IMR-90 (cell line): ENCODE measurements at regions not wholly inside any gene's neighbourhood (a gene's known extent, or its start where the extent isn't known, plus 50 kb on each side); places are given as distances from the start of the nearest gene placed in this dataset.

ENCODE experiments used
- ATAC-seq: fragments of 200-7000 bp; cut with Tn5 transposase; 2 replicates; pipeline ENCODE4 v1.9.1; 2020; ENCODE audit warnings: low read depth, mild to moderate bottlenecking, moderate library complexity
- BruUV-seq: library from RNA; stranded (reverse); fragments of 400-500 nt; replicated peaks from 2 replicates; lab custom pipeline; 2021; lab: Mats Ljungman, UMichigan
- CTCF ChIA-PET: fragments of 300-600 bp; formaldehyde crosslinking; extraction: SDS; loops from one replicate; lab custom pipeline; 2021; ENCODE audit warnings: antibody characterized with exemption; lab: Yijun Ruan, JAX
- POLR2A ChIA-PET: fragments of 300-600 bp; sonication (Branson Sonifier 250); formaldehyde crosslinking; loops from one replicate; lab custom pipeline; 2022; ENCODE audit warnings: antibody characterized with exemption; ENCODE audit not compliant: unreplicated experiment; lab: Charles Lee
- DNase-seq: peaks from one replicate; pipeline ENCODE4 v3.0.0; 2013
- H2AFZ ChIP-seq: replicated peaks from 2 replicates; pipeline ENCODE3; 2013; ENCODE audit warnings: low read length, mild to moderate bottlenecking; ENCODE audit not compliant: poor library complexity
- H2AK5ac ChIP-seq: 2 replicates; pipeline ENCODE4 v1.6.1; 2013; ENCODE audit warnings: low read depth, low read length, inconsistent platforms
- H2AK9ac ChIP-seq: replicated peaks from 2 replicates; pipeline ENCODE3; 2013; ENCODE audit warnings: mild to moderate bottlenecking, low read depth, low read length, moderate library complexity; ENCODE audit not compliant: poor library complexity
- H2BK120ac ChIP-seq: 2 replicates; pipeline ENCODE4 v1.6.1; 2013; ENCODE audit warnings: low read depth, low read length, inconsistent platforms
- H2BK15ac ChIP-seq: 3 replicates; pipeline ENCODE4 v1.6.1; 2013; ENCODE audit warnings: low read depth, low read length, inconsistent platforms
- H2BK20ac ChIP-seq: 2 replicates; pipeline ENCODE4 v1.6.1; 2013; ENCODE audit warnings: low read depth, mild to moderate bottlenecking, inconsistent platforms, low read length, moderate library complexity
- H2BK5ac ChIP-seq: 2 replicates; pipeline ENCODE4 v1.6.1; 2013; ENCODE audit warnings: mild to moderate bottlenecking, low read depth, low read length, inconsistent platforms; ENCODE audit not compliant: poor library complexity, severe bottlenecking
- H3K14ac ChIP-seq: replicated peaks from 2 replicates; pipeline ENCODE4 v1.6.1; 2013; ENCODE audit warnings: low read depth, low read length, inconsistent platforms
- H3K18ac ChIP-seq: 2 replicates; pipeline ENCODE4 v1.6.1; 2013; ENCODE audit warnings: low read depth, low read length, control low read depth
- H3K23ac ChIP-seq: 2 replicates; pipeline ENCODE4 v1.6.1; 2013; ENCODE audit warnings: low read depth, low read length, inconsistent platforms
- H3K27ac ChIP-seq: 2 replicates; pipeline ENCODE4 v1.5.1; 2013; ENCODE audit warnings: mild to moderate bottlenecking, control low read depth, low read length; ENCODE audit not compliant: insufficient read depth
- H3K27me3 ChIP-seq: 2 replicates; pipeline ENCODE4 v1.6.1; 2013; ENCODE audit warnings: low read length; ENCODE audit not compliant: control insufficient read depth, insufficient read depth
- H3K36me3 ChIP-seq: 2 replicates; pipeline ENCODE4 v1.6.1; 2013; ENCODE audit warnings: low read length, mixed read lengths; ENCODE audit not compliant: control insufficient read depth, insufficient read depth
- H3K4ac ChIP-seq: 2 replicates; pipeline ENCODE4 v1.6.1; 2013; ENCODE audit warnings: low read depth, low read length, inconsistent platforms
- H3K4me1 ChIP-seq: 2 replicates; pipeline ENCODE4 v1.6.1; 2013; ENCODE audit warnings: low read length, mixed read lengths; ENCODE audit not compliant: control insufficient read depth, insufficient read depth
- H3K4me2 ChIP-seq: 2 replicates; pipeline ENCODE4 v1.6.1; 2013; ENCODE audit warnings: low read depth, mild to moderate bottlenecking, control low read depth, low read length, moderate library complexity
- H3K4me3 ChIP-seq: 2 replicates; pipeline ENCODE4 v1.5.1; 2013; ENCODE audit warnings: low read depth, mild to moderate bottlenecking, control low read depth, low read length, moderate library complexity; ENCODE audit not compliant: insufficient read depth
- H3K56ac ChIP-seq: 2 replicates; pipeline ENCODE4 v1.6.1; 2013; ENCODE audit warnings: low read length, inconsistent platforms; ENCODE audit not compliant: insufficient read depth; ENCODE audit errors: extremely low read depth
- H3K79me1 ChIP-seq, 2 experiments: 2 replicates each; pipeline ENCODE4 v1.6.1; 2013; ENCODE audit warnings: low read length in 2 of 2, inconsistent platforms in 1 of 2, low read depth in 1 of 2
- H3K9ac ChIP-seq: 2 replicates; pipeline ENCODE4 v1.6.1; 2013; ENCODE audit warnings: low read depth, low read length, control low read depth
- H3K9me1 ChIP-seq: 2 replicates; pipeline ENCODE4 v1.6.1; 2013; ENCODE audit warnings: low read length, inconsistent platforms; ENCODE audit not compliant: insufficient read depth
- H3K9me3 ChIP-seq: 2 replicates; pipeline ENCODE4 v1.6.1; 2013; ENCODE audit warnings: low read length; ENCODE audit not compliant: control insufficient read depth, insufficient read depth
- H4K20me1 ChIP-seq: 2 replicates; pipeline ENCODE4 v1.6.1; 2013; ENCODE audit warnings: low read length, inconsistent platforms; ENCODE audit not compliant: insufficient read depth
- H4K5ac ChIP-seq: 2 replicates; pipeline ENCODE4 v1.6.1; 2013; ENCODE audit warnings: mild to moderate bottlenecking, low read depth, low read length, control low read depth
- H4K8ac ChIP-seq, 2 experiments: 2 replicates each; pipeline ENCODE4 v1.6.1; 2013; ENCODE audit warnings: low read depth in 2 of 2, low read length in 2 of 2, control low read depth in 1 of 2, inconsistent platforms in 1 of 2
- H4K91ac ChIP-seq: 2 replicates; pipeline ENCODE4 v1.6.1; 2013; ENCODE audit warnings: low read depth, low read length, inconsistent platforms; ENCODE audit not compliant: insufficient read depth
- BHLHE40 ChIP-seq: fragments of 150-350 bp; IDR thresholded peaks from 2 replicates; pipeline ENCODE4 v1.6.1; 2016; ENCODE audit warnings: mild to moderate bottlenecking, low read depth, low read length
- CHD1 ChIP-seq: IDR thresholded peaks from 2 replicates; pipeline ENCODE4 v1.6.1; 2012; ENCODE audit warnings: low read depth, low read length, improper control_type of control experiment
- FOS ChIP-seq: fragments of 150-350 bp; IDR thresholded peaks from 2 replicates; pipeline ENCODE4 v1.6.1; 2016; ENCODE audit warnings: low read depth, low read length
- MXI1 ChIP-seq: IDR thresholded peaks from 2 replicates; pipeline ENCODE4 v1.6.1; 2012; ENCODE audit warnings: low read depth, mild to moderate bottlenecking, low read length, moderate library complexity, borderline replicate concordance
- NFE2L2 ChIP-seq: fragments of 150-350 bp; IDR thresholded peaks from 2 replicates; pipeline ENCODE4 v1.6.1; 2016; ENCODE audit warnings: low read depth, mild to moderate bottlenecking, low read length
- RFX5 ChIP-seq: IDR thresholded peaks from 2 replicates; pipeline ENCODE4 v1.8.0; 2012; ENCODE audit warnings: low read depth, mild to moderate bottlenecking, low read length, moderate library complexity
- WGBS, 2 experiments: methylation state at CpG; one replicate each; pipeline versions ENCODE4 v1.1.5 to v1.1.7; 2013; ENCODE audit warnings: missing lambda C conversion rate in 2 of 2; ENCODE audit not compliant: insufficient read length in 1 of 2; ENCODE audit errors: extremely low coverage in 2 of 2; 5-methylcytosine and 5-hydroxymethylcytosine counted together
- dilution Hi-C: fragments of 300-500 bp; cut with HindIII; formaldehyde crosslinking; loops from one replicate; pipeline ENCODE4 v1.14.3; 2018; ENCODE audit warnings: low sequenced_read_pairs; ENCODE audit not compliant: unreplicated experiment
- in situ Hi-C: fragments of 300-500 bp; cut with MboI; formaldehyde crosslinking; loops from 3 replicates; pipeline ENCODE4 v1.14.3; 2019; ENCODE audit warnings: low sequenced_read_pairs, inconsistent platforms, mixed read lengths
- intact Hi-C: fragments of 100-400 bp; cut with micrococcal nuclease; formaldehyde crosslinking; loops from 2 replicates; pipeline ENCODE4 v1.10.0; 2022
- TF ChIP-seq, protein P1 (sequence below): conservative IDR thresholded peaks from 2 replicates; pipeline ENCODE4 v1.5.1; 2012; ENCODE audit warnings: mild to moderate bottlenecking, low read depth, low read length, improper control_type of control experiment
- TF ChIP-seq, protein P2 (sequence below): fragments of 150-350 bp; IDR thresholded peaks from 2 replicates; pipeline ENCODE4 v1.6.1; 2016; ENCODE audit warnings: low read depth, mild to moderate bottlenecking, low read length, moderate library complexity, borderline replicate concordance
- TF ChIP-seq, protein P3 (sequence below): fragments of 150-350 bp; IDR thresholded peaks from 2 replicates; pipeline ENCODE4 v1.6.1; 2017; ENCODE audit warnings: mild to moderate bottlenecking, antibody characterized with exemption, low read length, low read depth

DNA sequence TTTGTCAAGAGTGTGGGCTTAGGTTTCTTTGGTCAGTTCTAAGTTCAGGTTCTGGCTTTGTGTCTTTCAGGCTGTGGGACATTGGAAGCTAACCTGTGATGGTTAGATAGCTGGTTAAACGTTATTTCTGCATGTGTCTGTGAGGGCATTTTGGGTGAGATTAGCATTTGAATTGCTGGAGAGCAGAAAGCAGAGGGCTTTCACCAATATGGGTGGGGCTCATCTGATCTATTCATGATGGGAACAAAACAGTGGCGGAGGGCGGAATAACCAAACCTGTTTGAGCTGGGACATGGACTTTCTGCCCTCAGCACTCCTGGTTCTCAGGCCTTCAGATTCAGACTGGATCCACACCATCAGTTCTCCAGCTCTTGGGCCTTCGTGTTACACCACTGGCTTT lies 195.4 kb downstream of the KLF13 start:
- Histone ChIP-seq H4K8ac (no peak overlapping the region), H3K9me1 (no peaks in the 10 kb centered on the region), H3K9ac (no peak overlapping the region), H3K14ac (no peak overlapping the region), H3K9me3 (no peaks in the 10 kb centered on the region), H3K36me3 (no peaks in the 10 kb centered on the region), H2AK5ac (no peak overlapping the region), H3K56ac (no peak overlapping the region), H2AFZ (no peak overlapping the region), H2BK120ac (no peak overlapping the region), H3K4me1 (no peaks in the 10 kb centered on the region), H3K18ac (no peak overlapping the region), H2BK5ac (no peak overlapping the region), H3K23ac (no peak overlapping the region), H3K4me3 (no peak overlapping the region), H2BK15ac (no peak overlapping the region), H4K5ac (no peak overlapping the region), H4K20me1 (no peaks in the 10 kb centered on the region), H2AK9ac (no peak overlapping the region), H3K79me1 (no peaks in the 10 kb centered on the region), H3K27me3 (peaks cover 9% of the 10 kb centered on the region), H3K4ac (no peak overlapping the region), H3K27ac (no peak overlapping the region), H3K4me2 (no peak overlapping the region), H4K91ac (no peak overlapping the region), H2BK20ac (no peak overlapping the region)
- ATAC-seq, result no peak
- DNase-seq, result no peak
- intact Hi-C loops, result no loop called here
- ChIA-PET CTCF (no interaction called here), POLR2A (no interaction called here)
- no TSS peak for BruUV-seq
- dilution Hi-C loops, result no loop called here
- in situ Hi-C loops, result no loop called here
- WGBS, 2 experiments, result no CpG with 5 or more reads among the region's 4 CpGs
- TF ChIP-seq FOS (no peak), RFX5 (no peak), CHD1 (no peak), NFE2L2 (no peak), BHLHE40 (no peak), MXI1 (no peak)
- TF ChIP-seq, protein P1, sequence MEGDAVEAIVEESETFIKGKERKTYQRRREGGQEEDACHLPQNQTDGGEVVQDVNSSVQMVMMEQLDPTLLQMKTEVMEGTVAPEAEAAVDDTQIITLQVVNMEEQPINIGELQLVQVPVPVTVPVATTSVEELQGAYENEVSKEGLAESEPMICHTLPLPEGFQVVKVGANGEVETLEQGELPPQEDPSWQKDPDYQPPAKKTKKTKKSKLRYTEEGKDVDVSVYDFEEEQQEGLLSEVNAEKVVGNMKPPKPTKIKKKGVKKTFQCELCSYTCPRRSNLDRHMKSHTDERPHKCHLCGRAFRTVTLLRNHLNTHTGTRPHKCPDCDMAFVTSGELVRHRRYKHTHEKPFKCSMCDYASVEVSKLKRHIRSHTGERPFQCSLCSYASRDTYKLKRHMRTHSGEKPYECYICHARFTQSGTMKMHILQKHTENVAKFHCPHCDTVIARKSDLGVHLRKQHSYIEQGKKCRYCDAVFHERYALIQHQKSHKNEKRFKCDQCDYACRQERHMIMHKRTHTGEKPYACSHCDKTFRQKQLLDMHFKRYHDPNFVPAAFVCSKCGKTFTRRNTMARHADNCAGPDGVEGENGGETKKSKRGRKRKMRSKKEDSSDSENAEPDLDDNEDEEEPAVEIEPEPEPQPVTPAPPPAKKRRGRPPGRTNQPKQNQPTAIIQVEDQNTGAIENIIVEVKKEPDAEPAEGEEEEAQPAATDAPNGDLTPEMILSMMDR, result no peak
- TF ChIP-seq, protein P2, sequence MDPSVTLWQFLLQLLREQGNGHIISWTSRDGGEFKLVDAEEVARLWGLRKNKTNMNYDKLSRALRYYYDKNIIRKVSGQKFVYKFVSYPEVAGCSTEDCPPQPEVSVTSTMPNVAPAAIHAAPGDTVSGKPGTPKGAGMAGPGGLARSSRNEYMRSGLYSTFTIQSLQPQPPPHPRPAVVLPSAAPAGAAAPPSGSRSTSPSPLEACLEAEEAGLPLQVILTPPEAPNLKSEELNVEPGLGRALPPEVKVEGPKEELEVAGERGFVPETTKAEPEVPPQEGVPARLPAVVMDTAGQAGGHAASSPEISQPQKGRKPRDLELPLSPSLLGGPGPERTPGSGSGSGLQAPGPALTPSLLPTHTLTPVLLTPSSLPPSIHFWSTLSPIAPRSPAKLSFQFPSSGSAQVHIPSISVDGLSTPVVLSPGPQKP, result no peak
- TF ChIP-seq, protein P3, sequence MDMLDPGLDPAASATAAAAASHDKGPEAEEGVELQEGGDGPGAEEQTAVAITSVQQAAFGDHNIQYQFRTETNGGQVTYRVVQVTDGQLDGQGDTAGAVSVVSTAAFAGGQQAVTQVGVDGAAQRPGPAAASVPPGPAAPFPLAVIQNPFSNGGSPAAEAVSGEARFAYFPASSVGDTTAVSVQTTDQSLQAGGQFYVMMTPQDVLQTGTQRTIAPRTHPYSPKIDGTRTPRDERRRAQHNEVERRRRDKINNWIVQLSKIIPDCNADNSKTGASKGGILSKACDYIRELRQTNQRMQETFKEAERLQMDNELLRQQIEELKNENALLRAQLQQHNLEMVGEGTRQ, result no peak
